Fibroblast of skin of abdomen (primary cell): ENCODE measurements at regions not wholly inside any gene's neighbourhood (a gene's known extent, or its start where the extent isn't known, plus 50 kb on each side); places are given as distances from the start of the nearest gene placed in this dataset.
A peak's percentile ranks its signal among the peaks of the same experiment; 100 is the strongest.
"Not testable (repeated sequence)": the region's sequence is repeated elsewhere in the genome, so short reads cannot be mapped to it uniquely, and the experiment has no call there.

Experiments used
- DNase-seq: peaks from one replicate; pipeline ENCODE4 v3.0.0-alpha.2; 2013

GRCh38 chr6:26267083-26267589, 97.9 kb upstream of the BTN3A2 start:
- no peak for DNase-seq

- DNase-seq, result peak; percentile 69
These were observed 96.2 kb upstream of the BTN3A2 start for GRCh38 chr6:26268659-26269402.

GRCh38 chr6:26269531-26270485, 95.2 kb upstream of the BTN3A2 start:
- DNase-seq, result peak; percentile 32

GRCh38 chr6:26270486-26270861, 94.5 kb upstream of the BTN3A2 start:
- peak; percentile 33 for DNase-seq

GRCh38 chr6:26270903-26271667, 93.9 kb upstream of the BTN3A2 start:
- peak; percentile 91 for DNase-seq

GRCh38 chr6:26271668-26272024, 93.4 kb upstream of the BTN3A2 start:
- DNase-seq, result no peak

GRCh38 chr6:26272171-26272637, 92.8 kb upstream of the BTN3A2 start:
- no peak for DNase-seq

GRCh38 chr6:26273673-26274588, 91.1 kb upstream of the BTN3A2 start:
- DNase-seq, result peak; percentile 20

GRCh38 chr6:26275663-26276062, 89.3 kb upstream of the BTN3A2 start:
- DNase-seq, result no peak

GRCh38 chr6:26276841-26277648, 88.0 kb upstream of the BTN3A2 start:
- DNase-seq, result no peak

GRCh38 chr6:26278536-26278935, 86.5 kb upstream of the BTN3A2 start:
- no peak for DNase-seq

- DNase-seq, result not testable (repeated sequence)
These were observed 85.6 kb upstream of the BTN3A2 start for GRCh38 chr6:26279371-26279770.

- no peak for DNase-seq
These were observed 84.6 kb upstream of the BTN3A2 start for GRCh38 chr6:26280407-26280806.

- peak; percentile 71 for DNase-seq
These were observed 80.4 kb upstream of the BTN3A2 start for GRCh38 chr6:26284537-26285142.

GRCh38 chr6:26285143-26286134, 79.6 kb upstream of the BTN3A2 start:
- peak; percentile 99 for DNase-seq

GRCh38 chr6:26286168-26286877, 78.7 kb upstream of the BTN3A2 start:
- peak; percentile 62 for DNase-seq

- no peak for DNase-seq
These were observed 76.8 kb upstream of the BTN3A2 start for GRCh38 chr6:26288155-26288554.

GRCh38 chr6:26290941-26291340, 74.1 kb upstream of the BTN3A2 start:
- DNase-seq, result no peak
